ENCODE measurements at regions not wholly inside any gene's neighbourhood (a gene's known extent, or its start where the extent isn't known, plus 50 kb on each side); places are given as distances from the start of the nearest gene placed in this dataset.
"Not testable (repeated sequence)": the region's sequence is repeated elsewhere in the genome, so short reads cannot be mapped to it uniquely, and the experiment has no call there.

DNA sequence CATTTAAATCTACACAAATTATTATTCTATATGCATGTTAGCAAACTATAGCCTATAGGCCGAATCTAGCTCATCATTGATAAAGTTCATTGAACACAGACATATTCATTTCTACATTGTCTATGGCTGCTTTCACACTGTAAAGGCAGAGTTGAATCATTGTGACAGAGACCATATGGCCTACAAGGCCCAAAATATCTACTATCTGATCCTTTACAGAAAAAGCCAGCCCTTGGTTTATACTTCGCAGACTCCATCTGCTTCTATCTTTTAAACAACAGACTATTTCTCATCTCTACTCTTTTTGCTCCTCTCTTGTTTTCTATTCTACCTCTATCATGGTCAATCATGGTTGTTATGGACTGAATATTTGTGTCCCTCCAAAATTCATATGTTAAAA is 190.7 kb downstream of the EXOC5 start:
- DNase-seq, result no peak
- no peak for TF ChIP-seq GATA1 (IDR thresholded peaks at IDR 0.05; ENCODE audit: low read depth, low read length)
- no peak for TF ChIP-seq POLR2A (IDR thresholded peaks at IDR 0.05; ENCODE audit: low read length)

DNA sequence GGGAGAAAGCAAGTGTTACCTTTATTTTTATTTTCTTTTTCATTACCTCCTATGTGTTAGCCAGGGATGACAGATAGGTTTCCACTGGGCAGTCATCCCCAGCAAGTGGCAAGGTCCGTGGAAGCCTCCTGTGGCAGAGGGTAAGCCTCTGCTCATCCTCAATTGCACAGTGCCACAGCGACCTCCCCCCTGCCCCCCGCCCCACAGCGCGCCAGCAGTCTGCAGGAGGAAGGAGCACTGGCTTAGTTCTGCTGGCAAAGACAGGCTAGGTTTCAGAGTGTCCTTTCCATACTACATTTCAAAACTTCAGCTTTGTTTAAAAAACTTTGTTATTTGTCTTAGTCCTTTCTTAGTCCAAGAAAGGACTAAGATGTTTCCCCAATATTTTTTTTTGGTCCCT is 194.7 kb downstream of the EXOC5 start:
- DNase-seq, result no peak
- TF ChIP-seq GATA1 (IDR thresholded peaks at IDR 0.05; ENCODE audit: low read depth, low read length), result no peak
- TF ChIP-seq POLR2A (IDR thresholded peaks at IDR 0.05; ENCODE audit: low read length), result no peak

DNA sequence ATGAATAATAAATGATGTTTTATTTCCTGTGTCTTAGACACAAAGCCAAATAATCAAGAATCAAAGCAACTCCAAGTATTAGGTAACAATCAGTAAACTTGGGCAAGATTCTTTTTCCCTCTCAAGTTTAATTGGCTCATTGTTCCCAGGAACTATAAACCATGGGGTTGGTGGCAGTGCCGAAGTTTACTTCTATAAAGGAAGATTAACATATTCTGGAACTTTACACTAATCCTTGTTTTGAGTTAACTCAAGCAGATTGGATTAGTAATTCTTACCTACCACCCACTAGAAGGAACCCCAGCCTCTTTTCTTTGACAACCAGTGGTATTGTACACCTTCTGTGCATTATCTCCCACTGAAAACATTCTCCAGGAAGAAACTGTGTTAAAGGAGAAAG is 197.1 kb downstream of the EXOC5 start:
- TF ChIP-seq POLR2A (IDR thresholded peaks at IDR 0.05; ENCODE audit: low read length) (no peak), GATA1 (IDR thresholded peaks at IDR 0.05; ENCODE audit: low read depth, low read length) (no peak)
- no peak for DNase-seq

DNA sequence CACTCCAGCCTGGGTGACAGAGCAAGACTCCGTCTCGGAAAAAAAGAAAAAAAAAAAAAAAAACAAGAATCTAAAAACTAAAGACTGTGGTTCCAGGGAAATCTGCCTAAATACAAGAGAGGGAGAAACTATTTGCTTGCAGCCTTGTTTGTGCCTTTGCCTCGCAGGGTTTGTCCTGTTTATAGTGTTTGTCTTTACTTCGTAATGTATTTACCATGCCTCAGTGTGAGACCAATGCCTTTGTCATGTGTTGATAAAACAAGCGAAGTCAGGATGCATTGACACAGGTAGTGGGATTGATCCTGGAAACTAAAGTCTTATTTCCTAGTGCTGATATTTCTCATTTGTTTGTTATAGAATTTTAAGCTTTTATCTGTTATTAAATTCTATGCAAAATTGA is 199.0 kb downstream of the EXOC5 start:
- TF ChIP-seq GATA1 (IDR thresholded peaks at IDR 0.05; ENCODE audit: low read depth, low read length) (no peak), POLR2A (IDR thresholded peaks at IDR 0.05; ENCODE audit: low read length) (no peak)
- DNase-seq, result no peak

DNA sequence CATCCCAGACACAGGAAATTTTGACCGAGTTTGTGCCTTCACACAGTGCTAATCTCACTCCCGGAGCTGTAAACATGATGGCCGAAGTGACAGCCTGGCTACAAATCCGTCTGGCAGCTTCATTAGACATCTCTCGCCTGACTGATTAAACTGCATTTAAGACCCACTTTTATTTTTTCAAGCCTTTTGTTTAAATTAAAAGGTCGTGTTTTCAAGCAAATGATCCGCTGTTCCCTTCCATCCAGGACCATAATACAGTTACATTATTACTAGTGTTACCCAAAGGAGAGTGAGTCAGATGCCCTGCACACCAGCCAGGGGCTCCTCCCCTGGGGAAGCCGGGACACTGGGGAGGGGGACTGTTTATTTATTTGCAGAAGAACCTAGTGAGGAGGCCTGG is 200.2 kb downstream of the EXOC5 start:
- no peak for DNase-seq

DNA sequence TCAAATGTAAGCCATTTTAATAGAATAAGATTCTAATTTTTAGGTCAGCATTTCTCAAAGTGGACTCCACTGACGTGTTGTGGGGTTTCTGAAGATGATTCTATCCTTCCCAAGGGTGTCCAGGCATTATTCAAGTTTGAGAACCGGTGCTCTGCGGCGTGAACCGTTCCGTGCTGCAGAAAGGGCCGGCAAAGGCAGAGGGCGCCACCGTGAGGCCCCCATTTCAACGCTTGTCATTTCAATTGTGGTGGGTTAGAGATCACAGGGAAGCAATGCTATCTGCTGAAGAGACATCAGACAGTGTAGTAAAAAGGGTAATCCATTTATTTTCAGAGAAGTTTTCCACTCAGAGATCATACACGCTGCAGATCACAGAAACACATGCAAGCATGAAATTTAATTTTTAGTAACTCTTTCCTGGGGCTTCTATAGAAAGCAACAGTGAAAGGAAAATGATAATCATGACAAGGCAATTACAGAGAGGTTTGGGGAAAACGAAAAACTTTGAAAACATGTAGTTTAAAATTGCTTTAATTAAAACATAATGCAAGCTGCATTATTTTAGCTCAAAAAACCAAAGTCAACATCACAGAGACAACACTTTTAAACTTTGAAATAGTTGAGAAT is 201.7 kb downstream of the EXOC5 start:
- TF ChIP-seq GATA1 (IDR thresholded peaks at IDR 0.05; ENCODE audit: low read depth, low read length), result no peak
- TF ChIP-seq POLR2A (IDR thresholded peaks at IDR 0.05; ENCODE audit: low read length), result no peak
- peak; percentile 37 to 61 for DNase-seq

More for the DNA sequence above, 200.2 kb downstream of the EXOC5 start:
- TF ChIP-seq POLR2A (IDR thresholded peaks at IDR 0.05; ENCODE audit: low read length) (no peak), GATA1 (IDR thresholded peaks at IDR 0.05; ENCODE audit: low read depth, low read length) (no peak)

DNA sequence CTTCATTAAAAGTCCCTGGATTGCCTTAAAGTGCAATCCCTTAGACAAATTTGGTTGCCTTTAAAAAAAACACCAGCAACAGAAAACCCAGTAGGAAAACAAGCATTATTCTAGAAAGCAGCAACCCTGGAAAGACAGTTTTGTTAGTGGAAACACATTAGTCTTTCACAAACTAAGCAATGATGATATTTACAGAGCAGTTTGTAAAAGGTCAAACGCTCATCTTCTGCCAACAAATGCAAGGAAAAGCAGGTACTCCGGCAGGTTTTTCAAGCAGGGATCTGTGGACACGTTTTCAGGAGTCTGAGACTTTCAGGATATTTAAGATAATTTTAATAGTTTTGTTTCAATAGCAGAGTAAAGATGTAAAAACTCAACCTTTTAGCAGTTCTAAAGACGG is 202.2 kb downstream of the EXOC5 start:
- no peak for TF ChIP-seq POLR2A (IDR thresholded peaks at IDR 0.05; ENCODE audit: low read length)
- TF ChIP-seq GATA1 (IDR thresholded peaks at IDR 0.05; ENCODE audit: low read depth, low read length), result no peak
- no peak for DNase-seq

DNA sequence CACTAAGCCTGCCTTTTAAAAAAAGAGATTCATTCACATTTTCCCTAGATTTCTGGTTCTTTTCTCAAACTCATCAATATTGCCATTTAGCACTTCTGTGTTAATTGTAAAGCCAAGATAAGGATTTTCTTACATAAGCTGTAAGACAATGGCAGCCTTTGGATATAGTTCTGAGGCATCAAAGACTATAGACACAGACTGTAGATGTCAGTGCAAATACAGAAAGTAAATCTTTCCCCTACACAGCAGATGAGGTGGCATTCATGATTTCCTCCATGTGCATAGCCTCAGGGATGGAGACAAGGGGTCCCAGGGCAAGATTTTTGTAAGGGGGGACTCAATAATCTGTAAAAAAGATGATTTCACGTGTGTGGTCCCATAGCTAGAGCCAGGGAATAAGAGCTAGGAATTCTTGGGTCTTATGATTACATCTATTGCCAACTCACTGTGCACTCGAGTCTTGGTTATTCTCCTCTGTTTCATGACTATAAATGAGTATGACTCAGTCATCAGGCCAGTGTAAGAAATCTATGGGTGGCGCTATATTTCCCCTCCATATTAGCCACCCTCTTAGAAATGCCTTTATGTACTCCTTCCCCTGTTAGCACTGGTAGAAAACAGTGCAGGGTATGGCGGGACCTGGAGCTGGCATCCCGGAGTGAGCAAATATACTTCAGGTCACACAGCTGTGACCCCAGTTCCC is 207.5 kb downstream of the EXOC5 start:
- DNase-seq, result no peak
- TF ChIP-seq POLR2A (IDR thresholded peaks at IDR 0.05; ENCODE audit: low read length), result no peak
- TF ChIP-seq GATA1 (IDR thresholded peaks at IDR 0.05; ENCODE audit: low read depth, low read length), result no peak

DNA sequence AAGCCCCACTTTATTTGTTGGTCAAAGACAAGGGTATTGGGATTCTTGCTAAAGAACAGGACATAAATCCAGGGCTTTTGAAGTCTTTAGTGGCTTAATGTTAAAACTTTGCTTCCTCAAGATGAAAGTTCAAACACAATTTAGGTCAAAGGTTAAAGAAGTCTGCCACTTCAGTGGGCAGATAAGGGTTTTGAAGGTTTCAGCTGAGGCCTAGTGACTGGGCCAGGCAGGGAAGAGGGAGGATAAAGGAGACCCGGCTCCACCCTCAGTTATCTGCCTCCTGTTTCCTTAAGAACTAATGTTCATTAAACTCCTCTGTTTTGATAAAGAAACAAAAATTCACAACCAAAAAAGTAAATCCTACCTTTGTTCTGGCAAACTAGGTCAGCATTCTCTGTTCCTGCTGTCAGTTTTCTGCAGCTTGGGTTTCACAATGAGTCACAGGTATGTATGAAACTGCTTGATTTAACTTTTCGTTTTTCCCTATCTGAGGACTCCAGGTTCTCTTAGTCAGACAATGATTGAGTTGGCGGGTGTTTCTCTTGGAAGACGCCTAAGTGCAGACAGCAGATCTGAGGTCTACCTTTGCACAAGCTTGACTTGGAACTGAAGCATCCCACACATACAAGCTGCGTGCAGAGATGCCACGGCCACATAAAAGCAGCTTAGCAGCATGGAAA is 208.3 kb downstream of the EXOC5 start:
- TF ChIP-seq GATA1 (IDR thresholded peaks at IDR 0.05; ENCODE audit: low read depth, low read length) (no peak), POLR2A (IDR thresholded peaks at IDR 0.05; ENCODE audit: low read length) (no peak)
- peak; percentile 3 to 25 for DNase-seq

DNA sequence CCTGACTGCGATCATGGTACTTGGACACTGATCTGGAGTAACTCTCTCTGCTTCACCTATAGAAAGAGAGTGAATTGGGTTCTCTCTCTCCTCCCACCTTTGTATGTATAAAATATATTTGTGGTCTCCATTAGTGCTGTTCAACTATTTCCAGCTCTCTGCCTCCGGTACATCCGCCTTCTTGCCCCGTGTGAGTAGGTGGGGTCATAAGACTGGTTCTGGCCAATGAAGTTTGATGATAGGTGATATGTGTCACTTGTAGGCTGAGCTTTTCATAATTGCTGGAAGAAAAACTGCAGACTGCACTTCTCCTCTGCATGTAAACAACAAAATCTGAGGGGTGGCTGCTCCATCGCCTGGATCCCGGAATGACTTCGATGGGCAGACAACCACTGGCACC is 210.4 kb downstream of the EXOC5 start:
- DNase-seq, result no peak
- no peak for TF ChIP-seq POLR2A (IDR thresholded peaks at IDR 0.05; ENCODE audit: low read length)
- no peak for TF ChIP-seq GATA1 (IDR thresholded peaks at IDR 0.05; ENCODE audit: low read depth, low read length)

DNA sequence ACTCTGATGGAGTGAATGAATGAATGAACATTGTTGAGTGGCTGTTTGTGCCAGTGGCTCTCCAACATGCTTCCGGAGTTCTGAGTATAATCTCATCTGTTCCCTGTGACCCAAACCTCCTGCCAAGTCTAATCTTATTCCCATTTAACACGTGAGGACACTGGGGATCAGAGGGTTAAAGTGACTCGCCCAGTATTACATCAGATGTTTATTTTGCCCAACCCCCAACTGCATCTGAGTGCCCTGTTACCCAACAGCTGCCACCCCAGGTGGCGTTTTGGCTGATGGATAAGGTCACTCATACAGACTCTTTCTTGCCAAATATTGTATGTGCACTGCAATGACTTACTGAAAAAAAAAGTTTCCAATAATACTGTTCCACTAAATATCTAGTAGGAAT is 210.9 kb downstream of the EXOC5 start:
- TF ChIP-seq GATA1 (IDR thresholded peaks at IDR 0.05; ENCODE audit: low read depth, low read length), result no peak
- TF ChIP-seq POLR2A (IDR thresholded peaks at IDR 0.05; ENCODE audit: low read length), result no peak
- DNase-seq, result peak in 1 of 2 experiments; percentile 9

DNA sequence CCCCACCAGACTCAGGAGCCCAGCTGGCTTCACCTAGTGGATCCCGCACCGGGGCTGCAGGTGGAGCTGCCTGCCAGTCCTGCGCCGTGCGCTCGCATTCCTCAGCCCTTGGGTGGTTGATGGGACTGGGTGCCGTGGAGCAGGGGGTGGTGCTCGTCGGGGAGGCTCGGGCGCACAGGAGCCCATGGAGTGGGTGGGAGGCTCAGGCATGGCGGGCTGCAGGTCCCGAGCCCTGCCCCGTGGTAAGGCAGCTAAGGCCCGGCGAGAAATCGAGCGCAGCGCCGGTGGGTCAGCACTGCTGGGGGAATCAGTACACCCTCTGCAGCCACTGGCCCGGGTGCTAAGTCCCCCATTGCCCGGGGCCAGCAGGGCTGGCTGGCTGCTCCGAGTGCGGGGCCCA is 212.2 kb downstream of the EXOC5 start:
- not testable (repeated sequence) for DNase-seq

DNA sequence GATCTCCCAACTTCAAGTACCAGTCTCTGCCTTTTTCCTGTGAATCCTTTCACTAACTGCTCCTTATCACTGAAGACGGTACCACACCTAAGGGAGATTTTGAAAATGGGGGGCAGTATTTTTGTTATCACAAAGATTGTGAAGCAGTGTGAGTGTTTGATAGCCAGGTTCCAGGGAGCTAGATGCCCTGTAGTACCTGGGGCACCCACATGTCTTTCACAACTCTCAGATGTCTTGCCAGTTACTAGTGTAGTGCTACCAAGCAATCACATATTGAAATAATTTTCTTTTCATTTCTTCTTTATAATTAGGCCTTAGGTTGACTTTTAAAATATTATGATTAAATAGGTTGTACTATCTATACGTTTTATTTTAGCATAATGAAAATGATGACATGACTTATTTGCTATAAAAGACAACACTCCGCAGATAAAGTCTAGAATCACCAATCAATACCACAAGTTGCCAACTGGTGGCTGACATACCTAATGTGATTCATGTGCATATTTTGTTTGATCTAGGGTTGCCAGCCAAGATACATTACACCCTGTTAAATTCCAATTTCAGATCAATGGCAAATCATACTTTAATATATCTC is 215.9 kb downstream of the EXOC5 start:
- DNase-seq, result no peak
- TF ChIP-seq GATA1 (IDR thresholded peaks at IDR 0.05; ENCODE audit: low read depth, low read length), result no peak
- TF ChIP-seq POLR2A (IDR thresholded peaks at IDR 0.05; ENCODE audit: low read length), result no peak

DNA sequence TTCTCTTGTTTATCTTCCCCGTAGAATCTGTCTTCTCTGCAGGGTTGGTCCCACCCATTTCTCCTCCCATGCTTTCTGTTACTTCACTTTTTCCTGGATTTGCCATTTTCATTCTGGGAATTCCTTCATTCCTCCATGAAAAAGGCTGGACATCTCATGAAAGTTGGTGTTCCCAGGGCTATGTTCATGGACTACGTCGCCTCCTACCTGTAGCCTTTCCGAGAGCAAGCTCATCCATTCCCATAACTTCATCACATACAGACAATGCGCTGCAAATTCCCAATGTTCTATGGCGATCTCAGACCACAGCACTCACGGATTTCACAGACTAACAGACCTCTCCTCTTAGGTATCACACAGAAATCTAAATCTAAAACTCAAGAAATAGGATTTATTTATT is 217.1 kb downstream of the EXOC5 start:
- no peak for DNase-seq
- TF ChIP-seq GATA1 (IDR thresholded peaks at IDR 0.05; ENCODE audit: low read depth, low read length) (no peak), POLR2A (IDR thresholded peaks at IDR 0.05; ENCODE audit: low read length) (no peak)
